SK-N-SH treated with all-trans-retinoic acid at 6 μM for 48 hours (cell line): ENCODE measurements at regions not wholly inside any gene's neighbourhood (a gene's known extent, or its start where the extent isn't known, plus 50 kb on each side); places are given as distances from the start of the nearest gene placed in this dataset.

ENCODE experiments used
- ATAC-seq: fragments of 200-7000 bp; cut with Tn5 transposase; 3 replicates; pipeline ENCODE4 v1.9.1; 2020; ENCODE audit warnings: mild to moderate bottlenecking, moderate library complexity
- ARNTL ChIP-seq: fragments of 450-650 bp; formaldehyde crosslinking; IDR thresholded peaks from 2 replicates; pipeline ENCODE4 v1.5.0; 2020; ENCODE audit warnings: low read depth, mild to moderate bottlenecking, moderate library complexity, borderline replicate concordance
- CREB5 ChIP-seq: fragments of 250-450 bp; sonication (Bioruptor Pico); IDR thresholded peaks from 2 replicates; pipeline ENCODE4 v1.5.1; 2020; ENCODE audit warnings: low read depth, mild to moderate bottlenecking, moderate library complexity
- CSDC2 ChIP-seq: fragments of 250-450 bp; sonication (Bioruptor Pico); IDR thresholded peaks from 2 replicates; pipeline ENCODE4 v1.5.0; 2020; ENCODE audit warnings: mild to moderate bottlenecking, moderate library complexity
- CSRNP3 ChIP-seq: fragments of 250-450 bp; sonication (Bioruptor Pico); IDR thresholded peaks from 2 replicates; pipeline ENCODE4 v1.5.1; 2021; ENCODE audit warnings: mild to moderate bottlenecking, moderate library complexity
- ESRRG ChIP-seq: fragments of 250-450 bp; sonication (Bioruptor Pico); IDR thresholded peaks from 2 replicates; pipeline ENCODE4 v1.6.1; 2021; ENCODE audit warnings: mild to moderate bottlenecking
- GLIS3 ChIP-seq: fragments of 250-450 bp; sonication (Bioruptor Pico); IDR thresholded peaks from 2 replicates; pipeline ENCODE4 v1.5.0; 2020; ENCODE audit warnings: mild to moderate bottlenecking, moderate library complexity
- OSR1 ChIP-seq: fragments of 250-450 bp; sonication (Bioruptor Pico); IDR thresholded peaks from 2 replicates; pipeline ENCODE4 v1.8.0; 2022; ENCODE audit warnings: moderate library complexity, mild to moderate bottlenecking, inconsistent platforms
- PATZ1 ChIP-seq: fragments of 250-450 bp; sonication (Bioruptor Pico); IDR thresholded peaks from 2 replicates; pipeline ENCODE4 v1.8.0; 2020; ENCODE audit warnings: mild to moderate bottlenecking, moderate library complexity, borderline replicate concordance
- POU6F1 ChIP-seq: fragments of 250-450 bp; sonication (Bioruptor Pico); IDR thresholded peaks from 2 replicates; pipeline ENCODE4 v1.8.0; 2021; ENCODE audit warnings: low read depth, mild to moderate bottlenecking, moderate library complexity, borderline replicate concordance
- PPARA ChIP-seq: fragments of 250-450 bp; sonication (Bioruptor Pico); IDR thresholded peaks from 2 replicates; pipeline ENCODE4 v1.5.0; 2020; ENCODE audit warnings: mild to moderate bottlenecking, borderline replicate concordance
- RARB ChIP-seq: fragments of 250-450 bp; sonication (Bioruptor Pico); IDR thresholded peaks from 2 replicates; pipeline ENCODE4 v1.8.0; 2021; ENCODE audit warnings: mild to moderate bottlenecking, moderate library complexity
- SNAI2 ChIP-seq: fragments of 250-450 bp; sonication (Bioruptor Pico); IDR thresholded peaks from 2 replicates; pipeline ENCODE4 v1.5.0; 2020; ENCODE audit warnings: mild to moderate bottlenecking, moderate library complexity
- TCF4 ChIP-seq: fragments of 250-450 bp; sonication (Bioruptor Pico); IDR thresholded peaks from 2 replicates; pipeline ENCODE4 v1.8.0; 2021; ENCODE audit warnings: mild to moderate bottlenecking, moderate library complexity, borderline replicate concordance
- TSHZ2 ChIP-seq: fragments of 250-450 bp; sonication (Bioruptor Pico); IDR thresholded peaks from 2 replicates; pipeline ENCODE4 v1.5.0; 2020; ENCODE audit warnings: mild to moderate bottlenecking, moderate library complexity
- ZC3H10 ChIP-seq: fragments of 250-450 bp; sonication (Bioruptor Pico); IDR thresholded peaks from 2 replicates; pipeline ENCODE4 v1.5.1; 2021; ENCODE audit warnings: mild to moderate bottlenecking, moderate library complexity
- ZFP3 ChIP-seq: fragments of 250-450 bp; sonication (Bioruptor Pico); IDR thresholded peaks from 2 replicates; pipeline ENCODE4 v1.5.0; 2020; ENCODE audit warnings: mild to moderate bottlenecking, moderate library complexity
- ZFP30 ChIP-seq: fragments of 450-650 bp; formaldehyde crosslinking; IDR thresholded peaks from 2 replicates; pipeline ENCODE4 v1.5.0; 2022; ENCODE audit warnings: mild to moderate bottlenecking, moderate library complexity
- ZNF565 ChIP-seq: fragments of 450-650 bp; formaldehyde crosslinking; conservative IDR thresholded peaks from 2 replicates; pipeline ENCODE4 v1.5.0; 2020; ENCODE audit warnings: low read depth, mild to moderate bottlenecking, moderate library complexity
- ZNF70 ChIP-seq: fragments of 450-650 bp; formaldehyde crosslinking; IDR thresholded peaks from 2 replicates; pipeline ENCODE4 v1.5.0; 2020; ENCODE audit warnings: mild to moderate bottlenecking, moderate library complexity
- ZNF8 ChIP-seq: fragments of 450-650 bp; formaldehyde crosslinking; IDR thresholded peaks from 2 replicates; pipeline ENCODE4 v1.5.0; 2020; ENCODE audit warnings: mild to moderate bottlenecking, moderate library complexity

- TF ChIP-seq TSHZ2 (CRISPR knock-in tag) (no peak), ZNF565 (no peak), ZNF70 (CRISPR knock-in tag) (no peak)
- ATAC-seq, result no peak
Observed at GRCh38 chr6:54029187-54029586, 82.1 kb upstream of the MLIP start.

GRCh38 chr6:54031169-54031568 lies 80.1 kb upstream of the MLIP start:
- TF ChIP-seq ZFP30, result no peak
- TF ChIP-seq ZC3H10 (CRISPR knock-in tag), result no peak
- TF ChIP-seq GLIS3 (CRISPR knock-in tag), result no peak
- TF ChIP-seq TCF4 (CRISPR knock-in tag), result no peak
- no peak for TF ChIP-seq PATZ1 (CRISPR knock-in tag)
- no peak for TF ChIP-seq ARNTL
- no peak for TF ChIP-seq CREB5 (CRISPR knock-in tag)
- no peak for TF ChIP-seq ZFP3
- no peak for TF ChIP-seq CSRNP3 (CRISPR knock-in tag)
- TF ChIP-seq PPARA (CRISPR knock-in tag), result no peak
- no peak for TF ChIP-seq TSHZ2 (CRISPR knock-in tag)
- TF ChIP-seq ZNF8 (CRISPR knock-in tag), result no peak
- TF ChIP-seq ZNF565, result no peak
- no peak for TF ChIP-seq POU6F1
- TF ChIP-seq SNAI2 (CRISPR knock-in tag), result no peak
- no peak for TF ChIP-seq RARB (CRISPR knock-in tag)
- TF ChIP-seq ESRRG (CRISPR knock-in tag), result no peak
- no peak for TF ChIP-seq ZNF70 (CRISPR knock-in tag)
- no peak for TF ChIP-seq CSDC2 (CRISPR knock-in tag)

GRCh38 chr6:54037277-54037779 lies 73.9 kb upstream of the MLIP start:
- no peak for ATAC-seq
- TF ChIP-seq ZNF8 (CRISPR knock-in tag) (no peak), OSR1 (no peak), RARB (CRISPR knock-in tag) (no peak), POU6F1 (no peak), ZFP3 (no peak), ZNF70 (CRISPR knock-in tag) (no peak), PPARA (CRISPR knock-in tag) (no peak), ESRRG (CRISPR knock-in tag) (no peak), TCF4 (CRISPR knock-in tag) (no peak), CSDC2 (CRISPR knock-in tag) (no peak)
- TF ChIP-seq, all 23 proteins: peak for 0

More at GRCh38 chr6:54031169-54031568, 80.1 kb upstream of the MLIP start:
- ATAC-seq, result no peak
